Effector CD8-positive, alpha-beta T cell (primary cell): ENCODE measurements at regions not wholly inside any gene's neighbourhood (a gene's known extent, or its start where the extent isn't known, plus 50 kb on each side); places are given as distances from the start of the nearest gene placed in this dataset.

Experiments used
- DNase-seq: peaks from one replicate; lab custom pipeline; 2025; lab: John Stamatoyannopoulos, UW

DNA sequence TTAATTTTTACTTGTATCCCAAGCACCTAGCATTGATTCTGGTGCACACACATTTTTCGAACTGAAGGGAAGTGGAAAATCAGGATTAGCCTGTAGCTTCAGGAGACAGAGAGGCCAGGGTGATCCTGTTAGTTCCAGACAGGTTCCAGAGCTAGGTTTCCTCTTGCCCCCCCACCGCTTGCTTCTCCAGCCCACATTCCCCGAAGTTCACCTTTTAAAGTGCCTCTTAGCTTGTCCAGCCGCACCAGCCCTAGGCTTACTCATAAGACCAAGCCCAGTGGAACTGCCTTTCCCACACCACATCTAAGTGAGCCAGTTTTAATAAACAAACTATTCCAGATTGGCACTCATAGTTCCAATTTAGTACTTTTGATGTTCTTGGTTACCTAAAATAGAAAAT is 898.6 kb upstream of the KLHL29 start:
- DNase-seq = no peak

DNA sequence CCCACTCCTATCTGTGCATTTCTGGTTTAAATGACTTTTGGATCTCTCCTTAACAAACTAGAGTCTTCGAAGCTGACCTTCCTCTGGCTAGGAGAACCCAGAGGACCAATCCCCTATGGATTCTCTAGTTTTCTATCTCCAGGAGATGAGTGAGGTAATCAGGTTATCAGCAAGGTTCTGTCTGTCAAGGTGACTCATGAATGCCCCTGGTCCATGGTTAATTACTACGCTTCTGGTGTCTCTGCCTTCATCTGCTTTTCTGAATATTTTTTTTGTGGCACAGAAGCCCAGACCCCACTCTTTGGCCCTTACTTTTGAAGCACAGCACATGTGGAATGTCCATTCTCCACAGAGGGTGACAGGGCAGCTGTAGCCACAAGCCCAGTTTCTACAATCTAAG is 897.9 kb upstream of the KLHL29 start:
- no peak for DNase-seq

DNA sequence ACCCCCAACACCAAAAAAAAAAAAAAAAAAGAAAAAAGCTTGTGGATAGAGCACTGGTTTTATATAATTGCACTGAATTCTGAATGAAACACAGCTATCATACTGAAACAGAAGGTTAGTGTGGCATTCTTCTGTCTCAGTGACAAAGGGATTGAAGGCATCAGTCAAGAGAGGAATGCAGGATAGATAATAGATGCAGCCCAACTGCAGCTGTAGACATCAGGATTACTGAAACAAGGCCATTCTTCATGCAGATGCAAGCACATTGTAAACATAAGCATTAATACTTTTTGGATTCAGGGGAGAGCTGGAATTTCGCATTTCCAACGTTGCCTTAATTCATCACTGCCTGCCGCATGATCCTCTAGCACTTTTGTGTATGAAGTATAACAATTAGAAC is 897.4 kb upstream of the KLHL29 start:
- no peak for DNase-seq

DNA sequence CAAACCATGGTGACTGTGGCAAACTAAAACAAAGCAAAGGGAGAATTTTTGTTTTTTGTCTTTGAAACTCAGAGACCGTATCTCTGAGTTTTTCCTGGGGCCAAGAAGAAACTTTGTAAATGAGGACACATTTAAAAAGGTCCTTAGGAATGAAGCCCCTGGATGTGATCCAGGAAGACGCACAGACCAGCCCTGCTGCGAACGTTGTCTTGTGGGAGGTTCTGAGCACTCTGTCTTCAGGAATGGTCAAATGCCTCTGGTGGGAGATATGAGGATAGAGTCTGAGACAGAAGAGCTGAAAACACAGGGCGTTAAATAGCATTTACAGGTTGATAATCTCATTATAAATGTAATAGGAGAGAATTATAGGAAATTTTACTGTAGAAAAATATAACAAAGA is 893.5 kb upstream of the KLHL29 start:
- no peak for DNase-seq

DNA sequence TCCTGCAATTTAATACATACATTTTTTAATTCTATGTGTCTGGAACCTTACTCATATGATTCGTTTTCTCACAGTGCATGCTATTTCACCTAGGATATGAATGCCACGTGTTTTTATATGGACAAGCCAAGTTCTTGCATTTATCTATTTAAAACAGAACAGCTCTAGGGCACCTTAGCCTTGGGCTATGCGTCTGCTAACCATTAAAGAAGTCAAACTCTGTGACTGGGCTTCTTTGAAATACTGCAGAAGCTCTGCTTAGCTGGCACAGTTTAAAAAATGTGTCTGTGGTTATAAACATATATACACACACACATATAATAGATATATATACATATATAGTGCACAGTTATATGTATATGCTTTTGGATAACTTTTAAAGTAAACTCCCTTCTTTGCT is 890.8 kb upstream of the KLHL29 start:
- DNase-seq = no peak

DNA sequence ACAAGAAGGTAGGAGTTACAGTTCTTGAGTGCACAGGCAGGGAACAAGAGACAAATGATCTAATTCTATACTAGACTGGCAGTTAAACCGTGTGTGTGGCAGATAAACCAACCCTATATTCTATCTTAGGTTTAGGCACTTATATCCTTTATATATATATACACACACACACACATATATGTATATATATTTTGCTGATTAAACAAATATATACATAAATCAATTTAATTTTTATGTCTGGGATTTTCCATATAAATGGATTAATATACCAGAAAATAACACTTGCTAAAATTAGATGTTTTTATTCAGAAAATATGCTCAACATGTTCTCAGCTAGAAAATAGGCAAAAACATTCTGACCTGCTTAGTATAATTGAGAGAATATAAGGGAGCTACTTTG is 887.9 kb upstream of the KLHL29 start:
- no peak for DNase-seq

DNA sequence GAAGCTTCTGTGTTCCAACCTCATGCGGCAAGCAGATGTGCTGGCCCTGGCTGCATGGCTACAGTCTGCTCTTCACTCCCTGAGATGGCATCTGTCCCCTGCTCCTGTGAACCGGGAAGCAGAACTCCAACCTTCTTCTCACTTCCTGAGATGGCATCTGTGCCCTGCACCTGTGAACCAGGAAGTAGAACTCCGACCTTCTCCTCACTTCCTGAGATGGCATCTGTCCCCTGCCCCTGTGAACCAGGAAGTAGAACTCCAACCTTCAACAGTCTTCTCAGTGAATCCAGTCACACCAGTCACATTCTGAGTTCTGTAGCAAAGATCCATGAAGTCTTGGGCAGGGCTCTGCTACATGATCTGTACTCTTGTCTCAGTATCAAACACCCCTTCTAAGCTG is 887.2 kb upstream of the KLHL29 start:
- no peak for DNase-seq

DNA sequence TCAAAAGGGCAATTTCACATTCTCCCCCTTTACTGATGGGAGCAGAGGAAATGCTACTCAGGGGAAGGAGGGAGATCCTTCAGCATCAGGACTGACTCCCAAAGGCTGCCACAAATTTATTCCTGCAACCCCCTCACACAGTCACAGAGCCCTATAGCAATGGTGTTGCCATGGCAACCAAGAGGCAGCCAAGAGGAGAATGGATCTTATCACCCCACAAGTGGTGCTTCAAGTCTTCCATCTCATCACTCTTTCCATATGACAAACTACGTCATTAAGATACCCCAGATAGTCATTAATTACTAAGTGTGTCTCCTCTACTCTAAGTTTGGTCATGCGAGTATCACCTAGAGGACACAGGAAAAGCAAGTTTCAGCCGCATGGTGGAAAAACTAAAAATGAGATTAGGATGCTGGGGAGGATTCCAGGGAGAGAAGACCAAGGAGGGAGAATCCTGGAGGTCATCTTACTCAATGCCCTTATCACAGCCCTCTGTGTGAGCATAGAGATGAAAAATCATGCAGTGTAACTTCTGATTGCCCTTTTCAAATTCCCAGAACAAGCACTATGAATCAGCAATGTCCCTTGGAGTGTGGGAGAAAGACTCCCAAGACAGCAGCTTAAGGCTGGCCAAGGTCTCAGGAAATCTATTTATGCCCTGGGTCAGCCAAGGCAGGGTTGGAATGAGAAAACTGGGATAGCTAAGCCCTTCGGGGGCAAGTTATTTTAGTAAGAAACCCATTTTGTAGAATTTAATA is 885.7 kb upstream of the KLHL29 start:
- DNase-seq = no peak

DNA sequence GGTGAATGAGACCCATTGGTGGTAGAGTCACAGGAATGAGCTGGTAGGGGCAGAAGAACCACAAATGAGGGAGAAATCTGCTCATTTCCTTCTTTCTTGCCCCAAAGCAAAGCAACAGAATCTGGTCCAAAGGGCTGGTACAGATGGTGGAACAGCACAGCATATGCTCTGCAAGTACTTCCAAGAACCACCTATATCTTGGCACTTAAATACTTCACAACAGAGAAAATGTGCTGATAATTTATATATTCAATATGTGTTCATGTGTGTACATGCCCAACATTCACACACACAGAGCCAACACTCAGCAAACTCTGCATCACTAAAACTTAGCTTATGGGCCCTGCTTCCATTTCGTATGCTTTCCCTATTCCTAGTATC is 884.4 kb upstream of the KLHL29 start:
- DNase-seq = no peak

DNA sequence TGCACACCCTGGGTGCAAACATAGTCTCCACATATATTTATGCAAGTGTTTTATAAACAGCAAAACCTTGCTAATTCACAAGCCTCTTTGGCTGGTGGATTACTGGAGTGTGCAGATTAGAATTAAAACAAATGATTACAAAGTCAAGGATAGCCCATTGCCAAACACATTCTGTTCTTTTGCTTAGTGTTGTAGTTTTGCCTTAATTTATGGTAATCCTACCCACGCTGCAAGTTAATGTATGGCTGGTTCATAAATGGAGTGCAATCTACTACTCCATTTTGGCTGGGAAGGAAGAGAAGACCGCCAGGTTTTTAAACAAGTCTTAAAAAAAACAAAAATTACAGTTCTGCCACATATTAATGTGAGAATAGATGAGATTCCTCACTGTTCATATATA is 883.1 kb upstream of the KLHL29 start:
- no peak for DNase-seq

DNA sequence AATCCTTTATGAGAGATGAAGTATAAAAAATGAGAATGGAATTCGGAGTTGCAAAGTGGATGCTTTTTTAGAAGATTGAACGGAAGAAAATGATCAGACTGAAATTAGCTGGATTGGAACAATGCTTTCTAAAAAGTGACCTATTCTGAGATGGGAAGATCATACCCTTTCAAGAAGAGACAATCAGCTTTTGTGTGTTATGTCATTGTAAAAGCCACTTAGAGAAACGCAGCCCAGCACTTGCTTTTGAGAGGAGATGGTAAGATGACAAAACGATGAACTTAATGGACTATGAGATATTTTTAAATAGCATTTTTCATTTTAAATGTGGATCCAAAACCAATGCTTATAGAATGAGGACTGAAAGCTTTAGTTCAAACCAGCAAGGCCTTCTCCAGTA is 871.4 kb upstream of the KLHL29 start:
- DNase-seq = no peak

DNA sequence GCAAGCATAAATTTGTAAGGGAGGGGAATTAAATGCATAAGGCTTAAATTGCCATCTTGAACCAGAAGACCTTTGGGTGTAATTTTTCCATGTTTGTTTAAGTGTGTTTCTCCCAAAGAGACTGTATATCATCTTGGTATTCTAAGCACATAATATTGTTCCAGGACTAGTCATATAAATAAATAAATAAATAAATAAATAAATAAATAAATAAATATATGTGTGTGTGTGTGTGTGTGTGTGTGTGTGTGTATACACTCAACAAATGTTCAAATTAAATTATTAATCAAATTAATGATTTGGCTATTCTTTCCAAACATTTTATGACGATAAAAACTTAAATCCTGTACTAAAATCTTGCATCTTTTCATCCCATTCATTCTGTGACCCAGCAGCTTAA is 867.8 kb upstream of the KLHL29 start:
- no peak for DNase-seq

DNA sequence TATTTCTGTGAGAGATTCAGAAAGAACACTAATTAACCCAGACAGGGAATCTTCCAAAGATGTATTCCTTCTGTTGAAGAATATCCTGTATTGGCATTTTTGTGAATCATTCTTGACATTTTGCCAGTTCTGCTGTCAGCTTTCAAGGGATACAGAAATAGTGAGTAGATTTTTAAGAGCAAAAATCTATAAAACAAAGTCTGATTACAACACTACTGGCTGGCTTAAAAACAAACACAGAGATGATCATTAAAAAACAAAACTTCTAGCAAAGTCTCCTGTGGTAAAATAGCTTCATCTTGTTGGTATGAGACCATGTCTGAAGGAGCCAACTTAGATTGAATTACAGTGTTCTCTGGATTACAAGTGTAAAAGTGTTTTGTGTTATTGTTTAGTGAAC is 866.3 kb upstream of the KLHL29 start:
- DNase-seq = no peak

DNA sequence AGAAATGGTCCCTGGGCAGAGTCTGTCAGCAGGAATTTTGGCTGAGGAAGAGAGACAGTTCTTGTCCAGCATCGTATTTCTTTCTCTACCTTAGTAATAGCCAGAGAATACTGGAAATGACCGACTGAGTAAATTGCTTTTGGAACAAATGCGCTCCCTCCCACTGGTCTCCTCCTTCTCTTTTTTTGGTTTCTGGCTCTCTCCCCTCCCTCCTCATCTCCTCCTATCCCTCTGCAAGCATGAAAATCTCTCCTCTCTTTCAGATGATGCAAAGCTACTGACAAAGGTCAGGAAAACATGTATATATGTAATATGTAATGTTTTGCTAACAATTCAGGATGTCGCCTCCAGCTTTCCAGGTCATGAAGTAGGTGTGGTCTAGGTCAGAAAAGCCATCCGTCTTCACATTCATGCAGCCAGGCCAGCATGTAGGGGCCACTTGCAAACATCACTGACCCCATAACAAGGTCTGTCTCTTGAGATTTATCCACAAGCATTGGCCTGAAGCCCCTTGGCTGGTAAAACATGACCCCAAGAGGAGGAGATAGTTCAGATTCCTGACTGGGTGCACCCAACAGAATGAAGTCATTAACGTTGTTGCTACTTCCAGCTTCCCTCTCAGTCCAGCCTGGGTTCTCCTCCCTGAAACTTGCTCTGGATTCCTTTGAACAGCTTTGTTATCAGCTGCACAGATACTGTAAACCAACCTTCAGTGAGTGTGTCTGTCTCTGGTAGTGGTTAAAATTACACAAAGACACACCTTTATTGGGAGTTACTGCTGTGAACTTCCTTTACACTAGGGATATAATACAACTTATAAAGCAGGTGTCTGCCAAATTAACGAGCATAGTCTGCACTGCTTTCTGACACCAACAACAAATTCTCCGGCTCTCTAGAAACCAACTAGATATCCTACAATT is 864.4 kb upstream of the KLHL29 start:
- DNase-seq = no peak

DNA sequence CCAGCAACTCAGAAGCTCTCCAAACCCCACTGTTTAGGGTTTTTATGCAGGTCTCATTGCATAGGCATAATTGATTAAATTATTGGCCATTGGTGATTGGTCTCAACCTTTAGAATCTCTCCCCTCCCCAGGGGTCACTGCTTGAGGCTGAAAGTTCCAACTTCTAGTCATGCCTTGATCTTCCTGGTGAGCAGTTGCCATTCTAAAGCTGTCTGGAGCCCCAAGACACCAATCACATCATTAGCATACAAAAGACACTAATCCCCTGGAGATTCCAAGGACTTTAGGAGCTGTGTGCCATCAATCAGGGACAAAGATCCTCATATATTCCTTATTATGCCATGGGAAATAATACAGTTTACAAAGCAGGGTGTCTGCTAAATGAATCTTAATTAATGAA is 863.4 kb upstream of the KLHL29 start:
- DNase-seq = no peak

DNA sequence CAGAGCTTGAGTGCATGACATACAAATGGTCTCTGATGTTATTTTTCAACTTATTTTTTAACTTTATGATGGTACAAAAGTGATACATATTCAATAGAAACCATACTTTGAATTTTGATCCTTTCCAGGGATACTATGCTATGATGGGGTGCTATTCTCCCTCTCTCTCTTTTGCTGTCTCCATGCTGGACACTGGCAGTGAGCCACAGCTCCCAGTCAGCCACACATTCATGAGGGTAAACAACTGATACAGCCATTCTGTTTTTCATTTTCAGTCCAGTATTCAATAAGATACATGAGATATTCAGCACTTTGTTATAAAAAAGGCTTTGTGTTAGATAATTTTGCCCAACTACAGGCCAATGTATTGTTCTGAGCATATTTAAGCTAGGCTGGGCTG is 859.3 kb upstream of the KLHL29 start:
- no peak for DNase-seq

DNA sequence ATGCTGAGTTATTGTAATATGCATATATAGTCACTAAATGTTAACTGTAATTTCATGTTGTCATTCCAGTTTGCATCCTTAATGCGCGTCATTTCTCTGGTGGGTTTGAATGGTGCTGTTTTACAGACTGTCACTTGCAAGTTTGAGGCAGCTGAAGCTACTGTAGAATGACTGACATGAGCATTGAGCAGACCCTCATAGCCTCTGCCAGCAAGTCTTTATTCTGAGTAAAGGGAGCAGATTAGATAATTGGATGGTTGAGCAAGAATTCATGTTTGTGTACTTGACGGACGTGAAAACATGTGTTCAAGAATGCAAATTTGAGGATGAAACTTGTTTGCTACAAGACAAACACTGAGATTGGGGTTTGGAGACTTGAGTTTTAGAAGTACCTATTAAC is 854.8 kb upstream of the KLHL29 start:
- no peak for DNase-seq

DNA sequence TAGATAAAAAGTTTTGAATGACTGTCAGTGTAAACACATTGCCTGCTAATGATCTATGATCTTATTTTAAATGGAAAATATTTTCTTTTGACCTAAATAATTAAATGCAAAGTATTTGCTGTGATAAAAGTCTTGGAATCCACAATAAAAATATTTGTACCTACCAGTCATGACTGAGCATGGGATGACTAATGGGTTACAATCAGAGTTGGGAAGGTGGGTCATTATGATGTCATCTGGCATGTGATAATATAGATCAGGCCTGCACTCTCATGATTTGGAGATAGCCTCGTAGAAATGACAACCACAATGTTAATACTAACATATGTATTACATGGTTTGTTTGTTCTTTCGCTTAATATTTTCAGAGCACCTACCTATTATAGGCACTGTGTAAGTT is 848.8 kb upstream of the KLHL29 start:
- no peak for DNase-seq

DNA sequence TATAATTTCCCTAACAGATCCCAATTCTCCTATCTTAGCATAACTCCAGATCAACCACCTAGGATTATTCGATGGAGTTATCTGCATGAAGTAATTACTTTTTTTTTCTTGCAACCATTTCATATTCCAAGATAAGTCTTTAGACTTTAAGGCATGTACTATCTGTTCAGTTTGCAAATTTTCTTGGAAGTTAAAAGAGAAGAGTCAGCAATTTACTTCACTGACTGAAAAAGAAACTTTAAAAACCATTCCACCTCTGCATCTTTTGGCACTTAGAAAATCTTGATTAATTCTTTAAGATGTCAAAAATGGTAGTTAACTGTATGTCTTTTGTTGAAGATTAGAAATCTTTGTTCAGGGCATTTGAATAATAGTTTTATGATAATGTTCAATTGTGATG is 830.5 kb upstream of the KLHL29 start:
- DNase-seq = no peak

DNA sequence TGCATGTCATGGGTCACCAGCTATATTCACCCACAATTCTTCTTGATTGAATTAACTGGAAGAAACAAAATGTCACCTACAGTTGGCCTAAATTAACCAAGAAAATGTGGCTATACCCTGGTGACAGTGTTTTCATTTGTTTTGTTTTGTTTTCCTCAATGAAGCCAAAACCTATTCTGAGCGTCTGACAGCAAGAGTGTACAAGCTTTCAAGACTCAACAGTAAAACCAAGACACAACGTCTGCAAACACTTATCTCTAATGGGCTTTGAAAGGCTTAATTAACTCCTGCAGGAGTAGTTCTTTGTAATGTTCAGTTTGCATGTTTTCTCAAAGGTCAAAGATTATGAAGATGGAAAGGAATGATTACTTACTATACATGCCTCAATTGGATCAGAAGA is 827.6 kb upstream of the KLHL29 start:
- DNase-seq = no peak

DNA sequence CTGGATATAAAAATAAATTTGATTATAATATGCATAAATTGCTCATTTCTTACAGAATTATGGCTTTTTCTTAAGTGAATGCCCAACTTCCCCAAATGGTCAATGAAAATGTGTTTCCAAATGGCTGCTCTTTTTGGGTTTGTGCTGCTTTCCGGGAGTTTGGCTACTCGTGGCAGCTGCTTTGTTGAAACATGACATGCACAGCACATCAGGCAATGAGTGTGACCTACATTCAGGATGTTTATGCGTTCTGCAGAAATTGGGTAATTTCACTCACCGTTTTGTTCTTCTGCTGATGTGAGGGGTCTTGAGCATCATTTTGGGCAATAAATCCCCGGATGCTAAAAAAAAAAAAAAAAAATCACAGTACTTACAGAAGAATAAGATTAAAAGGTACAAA is 825.0 kb upstream of the KLHL29 start:
- DNase-seq = no peak

DNA sequence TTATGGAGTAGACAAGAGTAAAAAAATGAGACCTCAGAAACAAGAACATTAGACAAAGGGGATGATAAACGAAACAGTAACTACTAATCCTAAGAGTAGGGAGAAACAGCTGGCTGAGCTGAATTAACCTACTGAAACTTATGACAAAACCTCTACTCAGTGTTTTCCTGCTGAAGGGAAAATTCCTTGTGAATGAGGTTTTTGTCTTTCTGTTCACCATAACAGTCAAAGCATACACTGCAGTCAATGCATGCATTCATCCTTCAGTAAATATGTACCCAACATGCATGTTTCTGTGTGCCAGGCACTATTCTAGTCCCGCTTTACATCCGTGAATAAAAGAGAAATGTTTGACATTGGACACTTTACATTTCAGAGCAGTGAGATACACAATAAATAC is 805.6 kb upstream of the KLHL29 start:
- DNase-seq = no peak

DNA sequence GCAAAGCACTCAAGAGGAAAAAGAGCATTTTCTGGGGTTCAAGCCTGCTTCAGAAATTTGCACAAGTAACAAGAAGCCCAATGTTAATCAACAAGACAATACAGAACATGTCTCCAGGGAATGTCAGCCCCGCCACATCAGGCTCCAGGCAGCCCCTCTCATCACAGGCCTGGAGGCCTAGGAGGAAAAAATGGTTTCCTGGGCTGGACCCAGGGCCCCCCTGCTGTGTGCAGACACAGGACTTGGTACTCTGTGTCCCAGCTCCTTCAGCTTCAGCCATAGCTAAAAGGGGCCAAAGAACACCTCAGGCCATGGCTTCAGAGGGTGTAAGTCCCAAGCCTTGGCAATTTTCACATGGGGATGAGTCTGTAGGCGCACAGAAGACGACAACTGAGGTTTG is 802.9 kb upstream of the KLHL29 start:
- no peak for DNase-seq

DNA sequence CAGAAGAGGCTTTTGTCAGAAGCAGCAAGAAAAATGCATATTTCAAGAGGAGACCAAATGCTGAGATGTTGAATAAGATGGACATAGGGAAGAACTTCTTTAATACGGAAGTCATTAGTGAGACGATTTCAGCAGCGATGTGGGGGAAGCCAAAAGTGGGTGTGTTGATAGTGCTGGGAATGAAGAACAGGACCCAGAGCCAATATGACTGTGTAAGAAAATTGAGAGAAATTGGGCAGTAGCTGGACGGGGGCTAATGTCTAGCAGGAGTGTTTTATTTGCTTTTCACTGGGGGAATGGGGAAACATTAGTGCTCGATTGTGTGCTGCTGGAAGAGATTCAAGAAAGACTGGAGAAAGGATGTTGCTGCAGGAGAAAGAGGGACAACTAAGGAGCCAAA is 788.7 kb upstream of the KLHL29 start:
- DNase-seq = no peak
